Activated CD4-positive, alpha-beta T cell treated with anti-CD3 and anti-CD28 coated beads for 1 hour (primary cell): ENCODE measurements at regions not wholly inside any gene's neighbourhood (a gene's known extent, or its start where the extent isn't known, plus 50 kb on each side); places are given as distances from the start of the nearest gene placed in this dataset.
"Not testable (repeated sequence)": the region's sequence is repeated elsewhere in the genome, so short reads cannot be mapped to it uniquely, and the experiment has no call there.

Source experiments
- DNase-seq: peaks from one replicate; pipeline ENCODE4 v3.0.0-alpha.2; 2020

GRCh38 chr19:13646758-13647157, 117.6 kb upstream of the MRI1 start:
- DNase-seq = no peak

GRCh38 chr19:13644645-13645044, 119.7 kb upstream of the MRI1 start:
- DNase-seq = no peak

- no peak for DNase-seq
Measured at GRCh38 chr19:13640611-13641010, 123.7 kb upstream of the MRI1 start.

- DNase-seq = no peak
Measured at GRCh38 chr19:13639342-13639929, 124.9 kb upstream of the MRI1 start.

GRCh38 chr19:13637664-13638063, 126.7 kb upstream of the MRI1 start:
- no peak for DNase-seq

GRCh38 chr19:13634658-13635057, 128.4 kb upstream of the CACNA1A start:
- no peak for DNase-seq

GRCh38 chr19:13633522-13633922, 127.2 kb upstream of the CACNA1A start:
- no peak for DNase-seq

- no peak for DNase-seq
Measured at GRCh38 chr19:13633109-13633508, 126.8 kb upstream of the CACNA1A start.

GRCh38 chr19:13632164-13632563, 125.9 kb upstream of the CACNA1A start:
- DNase-seq = not testable (repeated sequence)

- DNase-seq = no peak
Measured at GRCh38 chr19:13629687-13630357, 123.5 kb upstream of the CACNA1A start.

- no peak for DNase-seq
Measured at GRCh38 chr19:13627531-13627930, 121.3 kb upstream of the CACNA1A start.

- no peak for DNase-seq
Measured at GRCh38 chr19:13623716-13624710, 117.7 kb upstream of the CACNA1A start.

GRCh38 chr19:13622766-13623715, 116.8 kb upstream of the CACNA1A start:
- no peak for DNase-seq

- no peak for DNase-seq
Measured at GRCh38 chr19:13621413-13621812, 115.1 kb upstream of the CACNA1A start.

GRCh38 chr19:13619203-13619632, 112.9 kb upstream of the CACNA1A start:
- no peak for DNase-seq

- no peak for DNase-seq
Measured at GRCh38 chr19:13615890-13616289, 109.6 kb upstream of the CACNA1A start.

GRCh38 chr19:13613447-13613846, 107.2 kb upstream of the CACNA1A start:
- DNase-seq = no peak

GRCh38 chr19:13611596-13611995, 105.3 kb upstream of the CACNA1A start:
- no peak for DNase-seq

- DNase-seq = no peak
Measured at GRCh38 chr19:13610039-13610691, 103.9 kb upstream of the CACNA1A start.

GRCh38 chr19:13606156-13606555, 99.9 kb upstream of the CACNA1A start:
- DNase-seq = no peak

GRCh38 chr19:13604902-13605586, 98.8 kb upstream of the CACNA1A start:
- no peak for DNase-seq
